ENCODE measurements at regions not wholly inside any gene's neighbourhood (a gene's known extent, or its start where the extent isn't known, plus 50 kb on each side); places are given as distances from the start of the nearest gene placed in this dataset.
"Not testable (repeated sequence)": the region's sequence is repeated elsewhere in the genome, so short reads cannot be mapped to it uniquely, and the experiment has no call there.

- DNase-seq (ENCODE audit: low spot score) = no peak
These were observed 101.6 kb upstream of the B3GAT1 start for GRCh38 chr11:134513585-134514120.

GRCh38 chr11:134512571-134513538 lies 100.8 kb upstream of the B3GAT1 start:
- no peak for DNase-seq (ENCODE audit: low spot score)

- DNase-seq (ENCODE audit: low spot score) = no peak
These were observed 100.0 kb upstream of the B3GAT1 start for GRCh38 chr11:134512061-134512460.

GRCh38 chr11:134511255-134511654 lies 99.2 kb upstream of the B3GAT1 start:
- no peak for DNase-seq (ENCODE audit: low spot score)

- no peak for DNase-seq (ENCODE audit: low spot score)
These were observed 98.4 kb upstream of the B3GAT1 start for GRCh38 chr11:134510233-134511040.

GRCh38 chr11:134509381-134510232 lies 97.6 kb upstream of the B3GAT1 start:
- no peak for DNase-seq (ENCODE audit: low spot score)

GRCh38 chr11:134508219-134508990 lies 96.4 kb upstream of the B3GAT1 start:
- DNase-seq (ENCODE audit: low spot score) = no peak

- no peak for DNase-seq (ENCODE audit: low spot score)
These were observed 94.0 kb upstream of the B3GAT1 start for GRCh38 chr11:134506046-134506445.

- no peak for DNase-seq (ENCODE audit: low spot score)
These were observed 93.1 kb upstream of the B3GAT1 start for GRCh38 chr11:134505125-134505524.

- DNase-seq (ENCODE audit: low spot score) = peak; percentile 42
These were observed 92.3 kb upstream of the B3GAT1 start for GRCh38 chr11:134504146-134504905.

GRCh38 chr11:134503596-134503995 lies 91.6 kb upstream of the B3GAT1 start:
- DNase-seq (ENCODE audit: low spot score) = no peak

GRCh38 chr11:134503100-134503499 lies 91.1 kb upstream of the B3GAT1 start:
- no peak for DNase-seq (ENCODE audit: low spot score)

GRCh38 chr11:134502153-134502550 lies 90.1 kb upstream of the B3GAT1 start:
- DNase-seq (ENCODE audit: low spot score) = no peak

GRCh38 chr11:134501406-134502152 lies 89.5 kb upstream of the B3GAT1 start:
- DNase-seq (ENCODE audit: low spot score) = no peak

GRCh38 chr11:134500621-134501020 lies 88.6 kb upstream of the B3GAT1 start:
- no peak for DNase-seq (ENCODE audit: low spot score)

- DNase-seq (ENCODE audit: low spot score) = no peak
These were observed 87.9 kb upstream of the B3GAT1 start for GRCh38 chr11:134499990-134500389.

- no peak for DNase-seq (ENCODE audit: low spot score)
These were observed 86.5 kb upstream of the B3GAT1 start for GRCh38 chr11:134498326-134499139.

- DNase-seq (ENCODE audit: low spot score) = no peak
These were observed 85.5 kb upstream of the B3GAT1 start for GRCh38 chr11:134497586-134497985.

- not testable (repeated sequence) for DNase-seq (ENCODE audit: low spot score)
These were observed 84.0 kb upstream of the B3GAT1 start for GRCh38 chr11:134496058-134496457.
